Fibroblast of skin of back (primary cell): ENCODE measurements at regions not wholly inside any gene's neighbourhood (a gene's known extent, or its start where the extent isn't known, plus 50 kb on each side); places are given as distances from the start of the nearest gene placed in this dataset.

ENCODE experiments used
- DNase-seq: peaks from one replicate; pipeline ENCODE4 v3.0.0-alpha.2; 2013

DNA sequence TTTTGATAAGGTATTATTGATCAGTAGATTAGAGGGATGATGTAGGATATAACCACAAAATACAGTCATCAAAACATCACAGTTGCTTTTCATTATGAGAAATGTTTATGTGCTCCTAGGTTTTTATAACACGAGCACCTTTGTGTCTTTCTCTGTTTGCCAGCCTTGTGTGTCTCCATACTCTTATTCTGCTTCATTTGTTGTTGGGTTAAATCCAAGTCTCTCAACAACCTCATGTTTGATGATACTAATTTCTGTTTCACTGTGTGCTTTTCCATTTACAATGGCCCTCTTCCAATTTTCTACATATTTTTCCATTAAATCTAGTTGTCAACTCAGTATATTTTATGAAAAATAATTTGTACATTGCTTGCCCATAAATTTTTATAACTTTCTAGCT, 107.7 kb upstream of the POU2AF2 start:
- no peak for DNase-seq

- DNase-seq: no peak
These were observed 109.6 kb upstream of the POU2AF2 start for GRCh38 chr11:111135778-111136570.

- DNase-seq: no peak
These were observed 110.4 kb upstream of the POU2AF2 start for GRCh38 chr11:111135101-111135500.

- DNase-seq: no peak
These were observed 117.3 kb upstream of the POU2AF2 start for GRCh38 chr11:111128076-111128870.

GRCh38 chr11:111124724-111125123, 120.8 kb upstream of the POU2AF2 start:
- DNase-seq: no peak

DNA sequence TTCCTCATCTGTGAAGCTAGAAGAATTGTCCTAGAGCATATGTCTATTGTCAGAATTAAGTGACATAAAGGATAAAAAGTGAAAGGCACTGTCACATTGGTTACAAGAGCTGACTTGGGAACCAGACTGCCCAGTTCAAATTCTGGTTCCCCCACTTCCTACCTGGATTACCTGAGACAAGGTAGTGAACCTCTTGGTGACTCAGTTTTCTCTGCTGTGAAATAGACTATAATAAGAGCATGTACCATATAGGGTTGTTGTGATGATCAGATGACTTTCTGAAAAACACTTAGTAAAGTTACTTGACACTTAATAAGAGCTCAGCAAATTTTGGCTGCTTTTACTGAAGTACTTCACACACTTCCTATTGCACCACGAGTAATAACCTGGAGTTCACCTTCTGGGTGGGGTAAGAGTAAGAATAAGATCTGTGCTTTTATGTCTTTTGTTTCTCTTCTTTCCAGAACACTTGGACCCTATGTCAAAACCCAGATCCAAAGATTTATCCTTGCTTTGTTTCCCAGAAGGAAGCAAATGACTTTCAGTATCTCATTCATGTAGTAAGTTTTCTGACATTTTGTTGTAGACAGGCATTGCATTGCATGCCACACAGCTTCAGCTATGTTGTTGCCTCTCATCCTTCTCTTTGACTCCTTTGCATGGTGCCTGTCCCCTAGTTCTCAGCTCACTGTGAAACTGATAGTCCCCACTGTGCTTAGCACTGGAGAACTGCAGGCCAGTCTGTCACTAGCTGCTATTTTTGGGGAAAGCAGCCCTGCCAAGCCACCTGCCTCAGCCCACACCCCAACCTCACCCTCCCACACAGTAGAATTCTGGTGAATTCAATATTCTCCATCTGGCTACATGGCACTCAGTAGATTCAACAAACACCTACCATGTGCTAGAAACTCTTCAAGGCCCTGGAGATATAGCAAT, 121.8 kb upstream of the POU2AF2 start:
- no peak for DNase-seq

GRCh38 chr11:111120696-111121302, 124.7 kb upstream of the POU2AF2 start:
- no peak for DNase-seq

GRCh38 chr11:111120161-111120560, 125.4 kb upstream of the POU2AF2 start:
- DNase-seq: no peak

- DNase-seq: no peak
These were observed 125.8 kb upstream of the POU2AF2 start for GRCh38 chr11:111119751-111120150.

DNA sequence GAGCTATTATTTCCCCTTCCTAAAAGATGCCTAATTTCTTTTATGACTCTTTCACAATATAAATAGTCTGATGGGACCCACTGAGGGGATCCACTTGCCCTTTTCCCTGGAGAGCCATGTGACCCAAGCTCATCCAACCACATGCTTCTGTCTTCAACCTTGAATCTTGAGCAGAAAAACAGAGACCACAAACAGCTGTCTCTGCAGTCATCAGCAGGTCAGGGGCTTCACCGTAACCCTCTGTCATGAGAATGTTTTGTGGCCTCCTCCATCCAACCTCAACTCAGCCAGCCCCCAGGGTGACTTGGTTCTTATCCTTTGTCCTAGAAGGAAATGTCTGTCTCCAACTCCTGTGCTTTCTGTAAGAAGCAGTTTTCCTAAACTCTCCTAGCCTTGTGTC, 129.6 kb upstream of the POU2AF2 start:
- no peak for DNase-seq

DNA sequence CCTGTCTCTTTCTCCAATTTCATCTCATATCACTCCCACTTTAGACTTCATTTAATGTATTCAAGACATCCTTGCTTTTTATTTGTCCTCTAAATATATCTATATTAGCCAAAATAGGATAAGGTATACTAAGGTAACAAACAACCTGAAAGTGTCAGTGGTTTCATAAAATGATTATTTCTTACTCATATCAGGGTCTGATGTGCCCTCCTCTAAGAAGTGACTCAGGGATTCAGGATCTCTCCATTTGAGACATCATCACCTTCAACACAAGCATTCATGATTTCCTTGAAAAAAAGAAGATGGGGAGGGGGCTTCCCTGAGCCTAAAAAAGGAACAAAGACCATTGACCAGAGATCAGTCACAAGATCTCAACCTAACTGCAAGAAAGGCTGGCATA, 131.4 kb upstream of the POU2AF2 start:
- DNase-seq: no peak

- no peak for DNase-seq
These were observed 132.9 kb upstream of the POU2AF2 start for GRCh38 chr11:111112614-111113013.

- no peak for DNase-seq
These were observed 138.0 kb upstream of the POU2AF2 start for GRCh38 chr11:111107501-111107900.

- no peak for DNase-seq
These were observed 138.9 kb upstream of the POU2AF2 start for GRCh38 chr11:111106641-111107040.

DNA sequence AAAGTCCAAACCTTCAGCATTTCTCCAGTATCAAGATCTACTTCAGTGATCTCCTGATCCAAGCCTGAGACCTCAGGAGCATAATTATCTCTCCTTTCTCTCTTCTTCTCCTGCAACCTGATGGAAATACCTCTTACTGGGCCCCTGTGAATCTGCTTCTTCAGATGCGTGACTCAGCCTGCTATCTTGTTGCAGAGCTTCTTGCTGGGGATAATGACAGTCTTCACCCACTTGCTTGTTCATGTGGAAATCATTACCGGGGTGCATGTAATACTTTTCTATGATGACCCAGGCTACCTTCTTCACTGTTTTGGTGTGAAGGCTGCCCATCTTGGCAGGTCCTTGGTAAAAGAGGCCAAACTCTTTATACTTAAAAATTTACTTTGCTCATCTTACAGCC, 140.0 kb upstream of the POU2AF2 start:
- no peak for DNase-seq

GRCh38 chr11:111104185-111104584, 141.3 kb upstream of the POU2AF2 start:
- no peak for DNase-seq

DNA sequence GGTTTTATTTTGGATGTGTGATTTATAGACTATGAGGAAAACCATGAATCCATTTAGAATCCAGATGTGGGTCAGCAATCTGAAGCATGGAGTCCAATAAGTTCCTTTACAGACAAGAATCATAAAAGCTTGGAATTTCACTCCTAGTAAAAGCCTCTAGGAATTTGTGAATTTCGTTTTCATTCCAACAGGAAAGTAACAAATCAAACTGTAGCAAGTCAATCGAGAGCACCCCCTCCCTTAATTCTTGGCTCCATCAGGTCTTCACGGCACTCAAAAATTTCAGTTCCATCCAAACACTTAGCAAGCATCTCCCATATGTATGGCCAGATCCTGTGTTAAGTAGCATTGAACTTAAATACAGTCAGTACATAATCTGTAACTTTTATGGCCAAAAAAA, 143.6 kb upstream of the POU2AF2 start:
- no peak for DNase-seq

DNA sequence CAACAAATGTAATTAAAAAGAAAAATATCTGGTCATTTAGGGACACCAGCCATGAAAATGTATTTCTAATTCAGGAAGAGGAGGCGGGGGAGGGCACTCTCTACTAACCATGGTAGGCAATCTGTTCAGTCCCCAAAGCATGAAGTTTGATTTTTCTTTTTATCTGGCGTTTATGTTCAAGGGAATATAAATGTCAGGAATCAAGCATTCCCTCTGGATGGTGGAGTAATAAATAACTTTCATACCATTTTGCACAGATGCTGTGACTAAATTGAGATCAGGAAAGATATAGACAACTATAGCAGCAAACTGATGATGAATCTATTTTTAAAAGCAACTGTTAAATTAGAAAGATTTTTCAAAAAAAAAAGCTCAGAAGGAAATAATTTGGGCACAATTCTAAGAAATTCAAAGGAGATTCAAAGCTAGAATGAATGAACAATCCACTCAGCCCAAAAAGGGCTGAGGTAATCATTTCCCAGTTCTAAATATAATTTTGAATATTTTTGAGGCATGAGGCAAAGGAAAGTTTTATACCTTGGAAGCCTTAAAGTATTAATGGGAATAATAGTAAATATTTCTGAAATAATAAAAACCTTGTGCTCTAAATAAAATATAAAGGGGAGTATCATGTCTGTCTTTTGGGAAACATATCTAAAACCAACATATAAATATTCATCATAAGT, 146.4 kb upstream of the POU2AF2 start:
- no peak for DNase-seq

DNA sequence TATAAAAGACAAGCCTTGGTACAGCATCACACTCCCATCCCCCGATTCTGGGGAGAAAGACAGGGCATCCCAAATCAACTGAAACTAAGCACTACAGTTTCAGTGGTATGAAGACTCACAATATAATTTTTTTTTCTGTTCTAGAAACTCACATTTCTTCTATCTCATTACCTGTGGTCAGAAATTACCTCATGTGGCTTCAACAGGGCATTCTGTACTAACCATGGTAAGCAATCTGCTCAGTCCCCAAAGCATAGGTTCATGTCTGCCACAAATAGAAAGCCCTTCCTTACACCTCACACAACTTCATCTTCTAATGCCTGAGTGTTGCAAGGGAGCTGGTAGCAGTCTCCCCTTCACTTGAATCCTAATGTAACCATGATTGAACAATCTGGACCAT, 147.4 kb upstream of the POU2AF2 start:
- DNase-seq: no peak

DNA sequence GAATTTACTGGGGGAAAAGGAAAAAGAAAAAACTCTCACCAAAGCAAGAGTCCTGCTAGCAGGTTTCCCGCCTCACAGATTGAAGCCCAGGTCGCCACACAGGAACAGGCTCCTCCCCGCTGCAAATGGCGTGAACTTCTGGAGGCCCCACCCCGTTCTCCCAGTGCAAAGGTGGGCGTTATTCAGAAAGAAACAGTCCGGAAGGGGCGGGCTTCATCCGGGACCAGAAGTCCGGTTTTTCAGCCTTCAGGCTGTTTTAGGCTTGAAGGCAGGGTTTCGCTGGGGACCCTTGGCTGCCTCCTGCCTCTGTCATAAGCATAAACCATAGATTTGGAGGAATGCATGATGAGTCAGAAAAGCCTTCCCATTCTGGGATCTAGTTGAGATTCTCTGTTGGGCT, 148.3 kb upstream of the POU2AF2 start:
- DNase-seq: peak; percentile 69

GRCh38 chr11:111095327-111095726, 150.2 kb upstream of the POU2AF2 start:
- no peak for DNase-seq

DNA sequence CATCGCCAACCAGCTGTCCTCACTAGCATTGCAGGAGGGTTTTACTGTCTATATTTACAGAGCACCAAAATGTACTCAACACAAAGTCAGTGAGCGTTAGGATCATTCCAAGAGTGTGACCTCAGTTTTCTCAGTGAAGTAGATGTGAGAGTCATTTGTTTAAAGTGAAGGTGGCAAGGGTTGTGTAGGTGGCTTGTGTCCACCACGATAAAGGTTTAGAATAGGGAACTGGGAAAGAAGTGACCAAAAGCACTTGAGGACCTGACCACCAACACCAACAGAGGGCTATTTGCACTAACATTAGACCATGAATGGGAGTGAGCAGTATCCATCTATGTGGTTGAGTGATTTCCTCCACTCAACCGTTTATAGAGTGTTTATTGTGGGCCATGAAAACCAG, 152.5 kb upstream of the POU2AF2 start:
- DNase-seq: no peak
